ENCODE measurements at regions not wholly inside any gene's neighbourhood (a gene's known extent, or its start where the extent isn't known, plus 50 kb on each side); places are given as distances from the start of the nearest gene placed in this dataset.

DNA sequence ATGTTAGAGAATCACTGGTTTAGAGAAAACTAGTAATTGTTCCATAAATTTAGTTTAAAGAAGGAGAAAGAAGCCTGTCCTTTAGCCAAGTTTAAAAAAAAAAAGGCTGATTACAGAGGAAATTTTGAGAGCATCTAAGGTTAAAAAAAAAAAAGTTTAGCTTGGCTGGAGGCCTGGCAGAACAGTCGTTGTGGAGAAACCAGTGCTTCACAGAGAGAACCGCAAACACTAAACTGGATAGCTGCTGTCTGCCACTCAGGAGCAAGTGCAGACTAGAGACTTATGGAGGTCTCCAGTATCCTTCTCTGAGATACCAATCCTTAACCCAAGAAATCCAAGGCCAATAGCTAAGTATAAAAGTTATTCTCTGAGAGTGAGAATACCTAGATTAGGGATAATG, 84.8 kb upstream of the ANKRD28 start:
- Histone ChIP-seq H3K4me1 (ENCODE audit: insufficient read depth, low read length) (no peaks in the 10 kb centered on the region), H3K27ac (ENCODE audit: insufficient read length, low read depth, low read length) (no peak overlapping the region), H3K79me2 (ENCODE audit: insufficient read depth, low read length) (no peaks in the 10 kb centered on the region), H4K8ac (replicated peaks; ENCODE audit: insufficient read length, low read depth, low read length) (no peak overlapping the region), H4K20me1 (ENCODE audit: control insufficient read depth, insufficient read depth, insufficient read length) (no peaks in the 10 kb centered on the region), H2BK120ac (ENCODE audit: low read depth, low read length, poor library complexity, severe bottlenecking) (no peak overlapping the region), H3K9me3 (ENCODE audit: control insufficient read depth, low read depth, low read length) (no peaks in the 10 kb centered on the region), H3K56ac (ENCODE audit: insufficient read length, low read depth, low read length) (no peak overlapping the region), H3K27me3 (ENCODE audit: insufficient read depth, low read length) (no peaks in the 10 kb centered on the region), H2AFZ (ENCODE audit: low read length) (no peak overlapping the region), H3K23ac (ENCODE audit: insufficient read length, low read depth, low read length) (no peak overlapping the region), H3K4ac (ENCODE audit: low read depth, low read length) (no peak overlapping the region), H3K79me1 (ENCODE audit: insufficient read depth, low read depth, low read length, poor library complexity, severe bottlenecking) (no peaks in the 10 kb centered on the region), H3K9ac (ENCODE audit: extremely low read depth, insufficient read length, low read length) (no peak overlapping the region), H3T11ph (ENCODE audit: low read length) (no peak overlapping the region), H2BK20ac (ENCODE audit: low read depth, low read length, poor library complexity, severe bottlenecking) (no peak overlapping the region), H2BK12ac (ENCODE audit: insufficient read length, low read depth, low read length) (no peak overlapping the region), H3K18ac (ENCODE audit: insufficient read length, low read depth, low read length) (no peak overlapping the region), H3K14ac (ENCODE audit: insufficient read depth, low read length) (no peak overlapping the region), H4K5ac (ENCODE audit: insufficient read length, low read depth, low read length) (no peak overlapping the region), H3K4me2 (ENCODE audit: insufficient read depth, insufficient read length, low read length) (no peak overlapping the region), H4K91ac (ENCODE audit: insufficient read length, low read depth, low read length) (no peak overlapping the region), H2AK5ac (ENCODE audit: insufficient read length, low read length) (no peak overlapping the region), H3K23me2 (ENCODE audit: insufficient read length, low read depth, low read length, poor library complexity, severe bottlenecking) (no peaks in the 10 kb centered on the region), H2BK5ac (ENCODE audit: insufficient read length, low read length) (no peak overlapping the region), H2BK15ac (ENCODE audit: low read depth, low read length) (no peak overlapping the region)
- TF ChIP-seq, protein P1, sequence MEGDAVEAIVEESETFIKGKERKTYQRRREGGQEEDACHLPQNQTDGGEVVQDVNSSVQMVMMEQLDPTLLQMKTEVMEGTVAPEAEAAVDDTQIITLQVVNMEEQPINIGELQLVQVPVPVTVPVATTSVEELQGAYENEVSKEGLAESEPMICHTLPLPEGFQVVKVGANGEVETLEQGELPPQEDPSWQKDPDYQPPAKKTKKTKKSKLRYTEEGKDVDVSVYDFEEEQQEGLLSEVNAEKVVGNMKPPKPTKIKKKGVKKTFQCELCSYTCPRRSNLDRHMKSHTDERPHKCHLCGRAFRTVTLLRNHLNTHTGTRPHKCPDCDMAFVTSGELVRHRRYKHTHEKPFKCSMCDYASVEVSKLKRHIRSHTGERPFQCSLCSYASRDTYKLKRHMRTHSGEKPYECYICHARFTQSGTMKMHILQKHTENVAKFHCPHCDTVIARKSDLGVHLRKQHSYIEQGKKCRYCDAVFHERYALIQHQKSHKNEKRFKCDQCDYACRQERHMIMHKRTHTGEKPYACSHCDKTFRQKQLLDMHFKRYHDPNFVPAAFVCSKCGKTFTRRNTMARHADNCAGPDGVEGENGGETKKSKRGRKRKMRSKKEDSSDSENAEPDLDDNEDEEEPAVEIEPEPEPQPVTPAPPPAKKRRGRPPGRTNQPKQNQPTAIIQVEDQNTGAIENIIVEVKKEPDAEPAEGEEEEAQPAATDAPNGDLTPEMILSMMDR (conservative IDR thresholded peaks at IDR 0.05) = no peak
- Mint-ChIP-seq H3K4me3 (no peak overlapping the region), H3K9me3 (peaks cover 2 to 7% of the 10 kb centered on the region in 2 experiments; a peak in 3 of 5 replicates), H3K27ac (no peak overlapping the region), H3K4me1 (0 out of 4 replicates have a peak, but pooled peaks cover 0 to 5% of the 10 kb centered on the region in 2 experiments), H3K27me3 (ENCODE audit: low read depth) (no peaks in the 10 kb centered on the region), H3K36me3 (ENCODE audit: insufficient read depth in 1 of 3, low read depth in 3 of 3) (peaks cover 9 to 14% (median 13%) of the 10 kb centered on the region in 3 experiments)
- no CpG with 5 or more reads among the region's 2 CpGs for WGBS (ENCODE audit: extremely low coverage, insufficient read length, low lambda C conversion rate)
- DNase-seq = no peak
